HepG2 (cell line): ENCODE measurements at regions not wholly inside any gene's neighbourhood (a gene's known extent, or its start where the extent isn't known, plus 50 kb on each side); places are given as distances from the start of the nearest gene placed in this dataset.

Source experiments
- ATAC-seq: fragments of 200-7000 bp; cut with Tn5 transposase; 3 replicates; pipeline ENCODE4 v1.9.1; 2020; ENCODE audit warnings: mild to moderate bottlenecking, moderate library complexity
- BruUV-seq: library from RNA; stranded (reverse); fragments of 400-500 nt; replicated peaks from 2 replicates; lab custom pipeline; 2021; lab: Mats Ljungman, UMichigan
- CTCF ChIA-PET: fragments of 300-600 bp; formaldehyde crosslinking; extraction: SDS; loops from one replicate; lab custom pipeline; 2021; ENCODE audit warnings: low total read pairs, inconsistent platforms, low intra/inter-chr PET ratio; lab: Yijun Ruan, JAX
- POLR2A ChIA-PET: fragments of 350-600 bp; sonication (Branson Sonifier 250); formaldehyde crosslinking; loops from one replicate; lab custom pipeline; 2020; ENCODE audit warnings: antibody characterized with exemption, inconsistent platforms; lab: Yijun Ruan, JAX
- DNase-seq: peaks from one replicate; pipeline ENCODE4 v3.0.0-alpha.2; 2015; ENCODE audit warnings: low spot score
- FAIRE-seq: peaks from 3 replicates; lab custom pipeline; 2011; peaks lifted over from hg19 to GRCh38; lab: Jason Lieb, UNC
- H2AFZ ChIP-seq: one replicate; pipeline ENCODE4 v1.6.1; 2011; ENCODE audit warnings: low read length, inconsistent platforms
- H3K27ac ChIP-seq: fragments of 300-600 bp; 3 replicates; pipeline ENCODE4 v1.8.0; 2011; ENCODE audit warnings: mixed run types, mild to moderate bottlenecking, mixed read lengths, low read length, inconsistent platforms; ENCODE audit not compliant: insufficient read depth; ENCODE audit errors: extremely low read length
- H3K27me3 ChIP-seq, 2 experiments: fragments of 200-600 bp in 1 of 2; 2 replicates in 1 of 2; 3 replicates in 1 of 2; pipeline versions ENCODE4 v1.6.0 to v1.8.0; 2011; ENCODE audit warnings: low read length in 2 of 2, mild to moderate bottlenecking in 2 of 2, moderate library complexity in 2 of 2, inconsistent platforms in 1 of 2; ENCODE audit not compliant: insufficient read depth in 2 of 2, control insufficient read depth in 1 of 2
- H3K36me3 ChIP-seq, 2 experiments: fragments of 200-600 bp in 1 of 2; replicated peaks in 1 of 2; 2 replicates in 1 of 2; 3 replicates in 1 of 2; pipeline versions ENCODE4 v1.5.1 to v1.8.0; 2011; ENCODE audit warnings: low read length in 2 of 2, inconsistent platforms in 1 of 2; ENCODE audit not compliant: insufficient read depth in 2 of 2, control insufficient read depth in 1 of 2
- H3K4me1 ChIP-seq: 2 replicates; pipeline ENCODE4 v1.5.1; 2012; ENCODE audit warnings: low read length, inconsistent platforms; ENCODE audit not compliant: insufficient read depth
- H3K4me2 ChIP-seq: 2 replicates; pipeline ENCODE4 v1.6.0; 2011; ENCODE audit warnings: low read depth, low read length, inconsistent platforms
- H3K4me3 ChIP-seq, 3 experiments: fragments of 200-600 bp in 1 of 3; sonication (generic), shearing (Covaris generic) in 1 of 3; replicated peaks in 1 of 3; 2 replicates each; pipeline ENCODE4 v1.5.1; 2011 to 2016; ENCODE audit warnings: low read length in 3 of 3, inconsistent platforms in 2 of 3, low read depth in 2 of 3, mild to moderate bottlenecking in 2 of 3, control low read depth in 1 of 3, mixed read lengths in 1 of 3; ENCODE audit not compliant: insufficient read depth in 1 of 3
- H3K79me2 ChIP-seq: one replicate; pipeline ENCODE4 v1.6.1; 2011; ENCODE audit warnings: low read length, inconsistent platforms; ENCODE audit not compliant: insufficient read depth
- H3K9ac ChIP-seq: 2 replicates; pipeline ENCODE4 v1.6.0; 2011; ENCODE audit warnings: mild to moderate bottlenecking, low read depth, low read length, inconsistent platforms; ENCODE audit not compliant: insufficient read depth
- H3K9me3 ChIP-seq: 2 replicates; pipeline ENCODE4 v1.5.1; 2012; ENCODE audit warnings: mild to moderate bottlenecking, low read length
- H4K20me1 ChIP-seq: 2 replicates; pipeline ENCODE4 v1.6.0; 2011; ENCODE audit warnings: inconsistent platforms, mild to moderate bottlenecking, low read length, moderate library complexity; ENCODE audit not compliant: insufficient read depth
- GTF2F1 ChIP-seq: fragments of 150-350 bp; IDR thresholded peaks from 2 replicates; pipeline ENCODE4 v1.6.1; 2014; ENCODE audit warnings: low read length
- IRF2 ChIP-seq: IDR thresholded peaks from 2 replicates; pipeline ENCODE4 v1.6.1; 2018; ENCODE audit warnings: missing genetic modification reagents, missing compliant biosample characterization
- NR2F6 ChIP-seq, 2 experiments: IDR thresholded peaks; 2 replicates each; pipeline ENCODE4 v1.6.1; 2016; ENCODE audit warnings: antibody characterized with exemption in 1 of 2, mild to moderate bottlenecking in 1 of 2
- PPARG ChIP-seq: conservative IDR thresholded peaks from 2 replicates; pipeline ENCODE4 v1.6.1; 2016; ENCODE audit warnings: missing biosample characterization, missing genetic modification reagents
- SMARCE1 ChIP-seq: fragments of 450-650 bp; IDR thresholded peaks from 2 replicates; pipeline ENCODE4 v1.6.1; 2017; ENCODE audit warnings: borderline replicate concordance
- SNAPC2 ChIP-seq: sonication (generic); formaldehyde crosslinking; IDR thresholded peaks from 2 replicates; pipeline ENCODE4 v1.8.1; 2022; ENCODE audit warnings: mild to moderate bottlenecking, missing genetic modification reagents
- TEAD3 ChIP-seq: optimal IDR thresholded peaks from 2 replicates; pipeline ENCODE3; 2016; ENCODE audit warnings: borderline replicate concordance
- ZBTB3 ChIP-seq: sonication (generic); formaldehyde crosslinking; IDR thresholded peaks from 2 replicates; pipeline ENCODE4 v1.4.0; 2020; ENCODE audit warnings: low read depth, mild to moderate bottlenecking, moderate library complexity, missing genetic modification reagents, borderline replicate concordance
- ZFP36L2 ChIP-seq: sonication (generic); formaldehyde crosslinking; IDR thresholded peaks from 2 replicates; pipeline ENCODE4 v1.4.0; 2020; ENCODE audit warnings: missing genetic modification reagents
- ZFP62 ChIP-seq: sonication (generic); formaldehyde crosslinking; IDR thresholded peaks from 2 replicates; pipeline ENCODE4 v1.4.0; 2020; ENCODE audit warnings: missing genetic modification reagents
- ZMYM3 ChIP-seq: sonication (generic); formaldehyde crosslinking; IDR thresholded peaks from 2 replicates; pipeline ENCODE4 v1.5.1; 2020; ENCODE audit warnings: mild to moderate bottlenecking, missing genetic modification reagents
- ZNF12 ChIP-seq: sonication (generic); formaldehyde crosslinking; IDR thresholded peaks from 2 replicates; pipeline ENCODE4 v1.5.0; 2020; ENCODE audit warnings: missing genetic modification reagents
- ZNF121 ChIP-seq: sonication (generic); formaldehyde crosslinking; IDR thresholded peaks from 2 replicates; pipeline ENCODE4 v1.5.0; 2020; ENCODE audit warnings: mild to moderate bottlenecking, missing genetic modification reagents
- ZNF382 ChIP-seq: sonication (generic); formaldehyde crosslinking; IDR thresholded peaks from 2 replicates; pipeline ENCODE4 v1.5.0; 2020; ENCODE audit warnings: missing genetic modification reagents, mild to moderate bottlenecking, borderline replicate concordance
- ZNF468 ChIP-seq: sonication (generic); formaldehyde crosslinking; IDR thresholded peaks from 2 replicates; pipeline ENCODE4 v1.8.0; 2022; ENCODE audit warnings: mild to moderate bottlenecking, moderate library complexity, missing genetic modification reagents
- ZNF570 ChIP-seq: sonication (generic); formaldehyde crosslinking; IDR thresholded peaks from 2 replicates; pipeline ENCODE4 v1.4.0; 2020; ENCODE audit warnings: mild to moderate bottlenecking, missing genetic modification reagents, borderline replicate concordance
- ZNF782 ChIP-seq: sonication (generic); formaldehyde crosslinking; IDR thresholded peaks from 2 replicates; pipeline ENCODE4 v1.4.0; 2020; ENCODE audit warnings: missing genetic modification reagents, mild to moderate bottlenecking, borderline replicate concordance
- ZNF839 ChIP-seq: sonication (generic); formaldehyde crosslinking; IDR thresholded peaks from 2 replicates; pipeline ENCODE4 v1.4.0; 2020; ENCODE audit warnings: missing genetic modification reagents, mild to moderate bottlenecking, borderline replicate concordance
- ZNF850 ChIP-seq: sonication (generic); formaldehyde crosslinking; conservative IDR thresholded peaks from 2 replicates; pipeline ENCODE4 v1.9.0; 2021; ENCODE audit warnings: mild to moderate bottlenecking, missing genetic modification reagents
- WGBS: methylation state at CpG from one replicate; pipeline ENCODE4 v1.1.6; 2017; ENCODE audit warnings: low lambda C conversion rate; 5-methylcytosine and 5-hydroxymethylcytosine counted together
- in situ Hi-C: cut with HindIII; loops from 2 replicates; pipeline ENCODE4 v1.10.0; 2017; ENCODE audit warnings: low pct_unique_long_range_greater_than_20kb; ENCODE audit not compliant: extremely low pct_ligation_motif_present
- intact Hi-C: fragments of 100-400 bp; cut with micrococcal nuclease; formaldehyde crosslinking; loops from one replicate; pipeline ENCODE4 v1.10.0; 2022; ENCODE audit not compliant: unreplicated experiment
- TF ChIP-seq, protein P1 (sequence below): sonication (generic); formaldehyde crosslinking; IDR thresholded peaks from 2 replicates; pipeline ENCODE4 v1.4.0; 2020; ENCODE audit warnings: low read depth, mild to moderate bottlenecking, missing genetic modification reagents
- TF ChIP-seq, protein P2 (sequence below): IDR thresholded peaks from 2 replicates; pipeline ENCODE4 v1.6.1; 2016; ENCODE audit warnings: missing compliant biosample characterization, missing genetic modification reagents, borderline replicate concordance

DNA sequence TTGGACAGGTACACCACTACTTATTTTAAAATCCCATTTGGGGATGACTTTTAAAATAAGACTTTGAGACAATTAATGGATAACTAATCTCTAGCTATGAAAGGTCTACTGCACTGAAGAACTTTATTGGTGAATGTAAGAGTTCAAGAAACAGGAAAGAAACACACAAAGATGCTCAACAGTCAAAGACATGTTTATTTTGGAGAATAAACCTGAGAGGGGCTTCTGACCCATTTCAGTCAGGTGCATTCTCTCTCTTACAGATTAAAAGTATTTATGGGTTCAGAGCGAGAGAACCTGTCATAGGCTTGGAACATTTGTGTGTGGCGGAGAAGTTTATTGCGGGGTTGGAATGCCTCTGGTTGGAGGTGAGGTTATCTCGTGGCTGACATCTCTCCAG, 94.3 kb upstream of the USP29 start:
- Histone ChIP-seq H3K4me1 (peaks cover 50% of the 10 kb centered on the region), H3K4me2 (no peak overlapping the region), H3K36me3 (no peaks in the 10 kb centered on the region), H4K20me1 (no peaks in the 10 kb centered on the region), H3K27ac (no peak overlapping the region)
- WGBS, result 80% methylated on average over 4 of the region's 4 CpGs
- BruUV-seq, result no TSS peak
- intact Hi-C loops, result no loop called here
- no peak for ATAC-seq
- TF ChIP-seq ZNF839, result no peak
- TF ChIP-seq SNAPC2, result no peak
- TF ChIP-seq ZNF850 (CRISPR knock-in tag), result peak; percentile 99
- TF ChIP-seq IRF2, result no peak
- TF ChIP-seq, all 625 proteins: peak for 1
- Histone ChIP-seq H2AFZ (no peak overlapping the region), H3K27me3 (no peaks in the 10 kb centered on the region; a peak in 1 of 5 replicates), H3K9me3 (peaks cover 12% of the 10 kb centered on the region; the same call in 1 of the 2 replicates), H3K4me3 (no peak overlapping the region), H3K9ac (no peak overlapping the region), H3K79me2 (no peaks in the 10 kb centered on the region)
- DNase-seq, result no peak
- FAIRE-seq, result no peak
- CTCF ChIA-PET, result no interaction called here
- in situ Hi-C loops, result no loop called here
- POLR2A ChIA-PET, result no interaction called here

DNA sequence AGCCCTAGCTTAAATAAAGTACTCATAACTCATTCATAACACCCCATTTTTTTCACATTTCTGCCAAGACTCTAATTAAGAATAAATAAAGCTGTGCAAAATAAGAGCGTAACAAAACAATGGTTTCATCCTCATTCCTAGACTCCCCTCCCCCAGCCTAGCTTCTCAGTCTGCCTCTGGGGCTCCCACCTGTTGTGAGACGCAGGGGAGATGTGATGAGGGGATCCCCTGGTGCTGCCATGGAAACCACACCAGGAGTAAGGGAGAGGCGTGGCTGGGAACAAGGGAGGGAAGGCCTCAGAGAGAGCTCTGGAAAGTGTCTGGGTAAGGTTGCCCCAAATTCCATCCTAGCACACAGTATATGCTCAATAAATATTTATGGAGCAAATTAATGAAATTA, 93.3 kb upstream of the USP29 start:
- POLR2A ChIA-PET, result no interaction called here
- Histone ChIP-seq H3K4me2 (no peak overlapping the region), H3K36me3 (no peaks in the 10 kb centered on the region), H3K4me1 (peaks cover 45% of the 10 kb centered on the region), H3K9me3 (peaks cover 12% of the 10 kb centered on the region; the same call in 1 of the 2 replicates), H3K79me2 (no peaks in the 10 kb centered on the region), H2AFZ (no peak overlapping the region), H3K27ac (no peak overlapping the region), H3K4me3 (no peak overlapping the region), H4K20me1 (no peaks in the 10 kb centered on the region), H3K9ac (no peak overlapping the region), H3K27me3 (no peaks in the 10 kb centered on the region; a peak in 1 of 5 replicates)
- intact Hi-C loops (no loop called here), in situ Hi-C loops (no loop called here)
- no peak for ATAC-seq
- FAIRE-seq, result no peak
- CTCF ChIA-PET, result no interaction called here
- BruUV-seq, result no TSS peak
- WGBS, result 43% methylated on average over 3 of the region's 3 CpGs
- DNase-seq, result no peak
- TF ChIP-seq ZNF382 (CRISPR knock-in tag) (no peak), ZFP62 (CRISPR knock-in tag) (no peak), GTF2F1 (no peak), SMARCE1 (no peak), ZNF468 (CRISPR knock-in tag) (no peak), ZNF782 (CRISPR knock-in tag) (no peak), ZNF121 (no peak), PPARG (CRISPR knock-in tag) (no peak), TEAD3 (CRISPR knock-in tag) (no peak), ZMYM3 (CRISPR knock-in tag) (no peak), ZNF570 (CRISPR knock-in tag) (no peak), ZBTB3 (CRISPR knock-in tag) (no peak), ZNF12 (CRISPR knock-in tag) (no peak), ZFP36L2 (no peak), NR2F6 (IDR thresholded peaks at IDR 0.05) (no peak), NR2F6 (CRISPR knock-in tag; IDR thresholded peaks at IDR 0.05) (no peak)
- TF ChIP-seq, protein P1, sequence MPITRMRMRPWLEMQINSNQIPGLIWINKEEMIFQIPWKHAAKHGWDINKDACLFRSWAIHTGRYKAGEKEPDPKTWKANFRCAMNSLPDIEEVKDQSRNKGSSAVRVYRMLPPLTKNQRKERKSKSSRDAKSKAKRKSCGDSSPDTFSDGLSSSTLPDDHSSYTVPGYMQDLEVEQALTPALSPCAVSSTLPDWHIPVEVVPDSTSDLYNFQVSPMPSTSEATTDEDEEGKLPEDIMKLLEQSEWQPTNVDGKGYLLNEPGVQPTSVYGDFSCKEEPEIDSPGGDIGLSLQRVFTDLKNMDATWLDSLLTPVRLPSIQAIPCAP (CRISPR knock-in tag), result no peak
- TF ChIP-seq, protein P2, sequence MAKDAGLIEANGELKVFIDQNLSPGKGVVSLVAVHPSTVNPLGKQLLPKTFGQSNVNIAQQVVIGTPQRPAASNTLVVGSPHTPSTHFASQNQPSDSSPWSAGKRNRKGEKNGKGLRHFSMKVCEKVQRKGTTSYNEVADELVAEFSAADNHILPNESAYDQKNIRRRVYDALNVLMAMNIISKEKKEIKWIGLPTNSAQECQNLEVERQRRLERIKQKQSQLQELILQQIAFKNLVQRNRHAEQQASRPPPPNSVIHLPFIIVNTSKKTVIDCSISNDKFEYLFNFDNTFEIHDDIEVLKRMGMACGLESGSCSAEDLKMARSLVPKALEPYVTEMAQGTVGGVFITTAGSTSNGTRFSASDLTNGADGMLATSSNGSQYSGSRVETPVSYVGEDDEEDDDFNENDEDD (CRISPR knock-in tag), result no peak
